ENCODE measurements at regions not wholly inside any gene's neighbourhood (a gene's known extent, or its start where the extent isn't known, plus 50 kb on each side); places are given as distances from the start of the nearest gene placed in this dataset.

GRCh38 chr6:99183066-99183465, 166.4 kb downstream of the FAXC start:
- DNase-seq (ENCODE audit: low read depth, low spot score) (no peak), ATAC-seq (no peak)
- intact Hi-C loops (cut with micrococcal nuclease) = no loop called here
- Histone ChIP-seq H3K4me3 (replicated peaks in 1 of 2; ENCODE audit: low read depth in 1 of 2, low read length in 2 of 2) (no peak overlapping the region), H3K9me2 (ENCODE audit: insufficient read depth) (no peaks in the 10 kb centered on the region), H3K79me2 (ENCODE audit: insufficient read depth, low read length) (no peaks in the 10 kb centered on the region), H3K9me3 (ENCODE audit: control insufficient read depth in 1 of 2, insufficient read depth in 1 of 2, low read depth in 1 of 2, low read length in 2 of 2) (peaks cover 0 to 8% of the 10 kb centered on the region in 2 experiments; a peak in 3 of 4 replicates), H3K27me3 (ENCODE audit: insufficient read depth, low read length) (no peaks in the 10 kb centered on the region), H4K20me1 (ENCODE audit: insufficient read depth) (no peaks in the 10 kb centered on the region; the same call in 1 of the 2 replicates), H3K4me1 (ENCODE audit: control insufficient read depth in 1 of 2, insufficient read depth in 2 of 2, low read length in 2 of 2) (peaks cover 0 to 10% of the 10 kb centered on the region in 2 experiments; a peak in 2 of 4 replicates), H3K27ac (ENCODE audit: low read depth, low read length) (no peak overlapping the region), H3K36me3 (ENCODE audit: control insufficient read depth in 1 of 2, insufficient read depth in 2 of 2, low read length in 2 of 2) (no peaks in the 10 kb centered on the region), H3K4me2 (ENCODE audit: low read length) (no peak overlapping the region), H2AFZ (ENCODE audit: low read depth, low read length, poor library complexity, severe bottlenecking) (no peak overlapping the region), H3K9ac (ENCODE audit: low read length) (no peak overlapping the region)
- POLR2A ChIA-PET = no interaction called here
- RAD21 ChIA-PET (ENCODE audit: low non-redundant PET in 1 of 2, low total read pairs in 2 of 2, uncharacterized antibody in 2 of 2, unreplicated experiment in 2 of 2) = no interaction called here
- CTCF ChIA-PET = no interaction called here
- BruUV-seq (replicated peaks) = no TSS peak
- TF ChIP-seq JUND (IDR thresholded peaks at IDR 0.05) = no peak
- no peak for TF ChIP-seq MAX (IDR thresholded peaks at IDR 0.05)
- TF ChIP-seq POLR2A (IDR thresholded peaks at IDR 0.05; ENCODE audit: borderline replicate concordance, extremely low read depth, insufficient read depth, insufficient read length) = no peak

GRCh38 chr6:99181174-99181573, 168.3 kb downstream of the FAXC start:
- Histone ChIP-seq H3K9ac (ENCODE audit: low read length) (no peak overlapping the region), H3K4me2 (ENCODE audit: low read length) (no peak overlapping the region), H3K9me2 (ENCODE audit: insufficient read depth) (no peaks in the 10 kb centered on the region), H2AFZ (ENCODE audit: low read depth, low read length, poor library complexity, severe bottlenecking) (no peak overlapping the region), H4K20me1 (ENCODE audit: insufficient read depth) (no peaks in the 10 kb centered on the region), H3K27ac (ENCODE audit: low read depth, low read length) (no peak overlapping the region), H3K4me1 (ENCODE audit: control insufficient read depth in 1 of 2, insufficient read depth in 2 of 2, low read length in 2 of 2) (peaks cover 0 to 15% of the 10 kb centered on the region in 2 experiments; a peak in 2 of 4 replicates), H3K79me2 (ENCODE audit: insufficient read depth, low read length) (no peaks in the 10 kb centered on the region), H3K9me3 (ENCODE audit: control insufficient read depth in 1 of 2, insufficient read depth in 1 of 2, low read depth in 1 of 2, low read length in 2 of 2) (peaks cover 0 to 8% of the 10 kb centered on the region in 2 experiments; a peak in 3 of 4 replicates), H3K27me3 (ENCODE audit: insufficient read depth, low read length) (no peaks in the 10 kb centered on the region), H3K36me3 (ENCODE audit: control insufficient read depth in 1 of 2, insufficient read depth in 2 of 2, low read length in 2 of 2) (no peaks in the 10 kb centered on the region), H3K4me3 (replicated peaks in 1 of 2; ENCODE audit: low read depth in 1 of 2, low read length in 2 of 2) (no peak overlapping the region)
- intact Hi-C loops (cut with micrococcal nuclease) = no loop called here
- DNase-seq (ENCODE audit: low read depth, low spot score) (no peak), ATAC-seq (no peak)
- ChIA-PET CTCF (no interaction called here), POLR2A (no interaction called here), RAD21 (ENCODE audit: low non-redundant PET in 1 of 2, low total read pairs in 2 of 2, uncharacterized antibody in 2 of 2, unreplicated experiment in 2 of 2) (no interaction called here)
- BruUV-seq (replicated peaks) = no TSS peak
- TF ChIP-seq ATF3 (IDR thresholded peaks at IDR 0.05) = no peak
- TF ChIP-seq JUND (IDR thresholded peaks at IDR 0.05) = no peak
- no peak for TF ChIP-seq EGR1 (IDR thresholded peaks at IDR 0.05; ENCODE audit: low read depth)
- no peak for TF ChIP-seq REST (IDR thresholded peaks at IDR 0.05; ENCODE audit: low read depth)
- no peak for TF ChIP-seq RAD21 (IDR thresholded peaks at IDR 0.05; ENCODE audit: low read depth)

All from HCT116 (cell line).